Thoracic aorta (tissue), 2 donors: ENCODE measurements at regions not wholly inside any gene's neighbourhood (a gene's known extent, or its start where the extent isn't known, plus 50 kb on each side); places are given as distances from the start of the nearest gene placed in this dataset.

Source experiments
- ATAC-seq: fragments of 150-250 bp; one replicate; pipeline ENCODE4 v1.8.0; 2017; ENCODE audit warnings: low read depth; ENCODE audit not compliant: insufficient number of reproducible peaks, low FRiP score
- DNase-seq: peaks from one replicate; pipeline ENCODE4 v3.0.0-alpha.2; 2020; ENCODE audit warnings: low spot score
- H3K27ac ChIP-seq, 2 donors: fragments of 200-600 bp; sonication (generic); 1 replicate in 1 of 2; 2 replicates in 1 of 2; pipeline ENCODE4 v1.5.1; 2016; ENCODE audit warnings: mild to moderate bottlenecking in 2 of 2, moderate library complexity in 2 of 2
- H3K27me3 ChIP-seq: fragments of 200-600 bp; sonication (generic); replicated peaks from 2 replicates; pipeline ENCODE4 v1.6.0; 2016; ENCODE audit warnings: mild to moderate bottlenecking; ENCODE audit not compliant: insufficient read depth
- H3K36me3 ChIP-seq: fragments of 200-600 bp; sonication (generic); one replicate; pipeline ENCODE4 v1.5.1; 2016
- H3K4me1 ChIP-seq, 2 donors: fragments of 200-600 bp; sonication (generic); 1 replicate in 1 of 2; 2 replicates in 1 of 2; pipeline versions ENCODE4 v1.5.1 to v1.6.0; 2016; ENCODE audit warnings: low read depth in 2 of 2, mild to moderate bottlenecking in 1 of 2; ENCODE audit not compliant: control insufficient read depth in 1 of 2
- H3K4me3 ChIP-seq: fragments of 200-600 bp; sonication (generic); 2 replicates; pipeline ENCODE4 v1.5.1; 2016; ENCODE audit warnings: mild to moderate bottlenecking
- H3K9me3 ChIP-seq: fragments of 200-600 bp; sonication (generic); 2 replicates; pipeline ENCODE4 v1.5.1; 2016
- CTCF ChIP-seq: fragments of 200-600 bp; sonication (generic); IDR thresholded peaks from one replicate; pipeline ENCODE4 v1.5.1; 2019; ENCODE audit warnings: antibody characterized with exemption

- DNase-seq, result no peak
- no peaks in the 10 kb centered on the region for H3K9me3 ChIP-seq
- no peaks in the 10 kb centered on the region for H3K27me3 ChIP-seq
- no peak overlapping the region for H3K4me3 ChIP-seq
- H3K27ac ChIP-seq, result no peak overlapping the region
- H3K4me1 ChIP-seq, result no peaks in the 10 kb centered on the region
- no peaks in the 10 kb centered on the region for H3K36me3 ChIP-seq
- no peak for TF ChIP-seq CTCF
- no peak for ATAC-seq
Observed at GRCh38 chr5:130427222-130427955, 523.1 kb downstream of the CHSY3 start.

- no peak for TF ChIP-seq CTCF
Observed at GRCh38 chr5:130425424-130425823, 521.2 kb downstream of the CHSY3 start.

GRCh38 chr5:130424341-130424740, 520.1 kb downstream of the CHSY3 start:
- no peak for DNase-seq
- Histone ChIP-seq H3K4me1 (no peaks in the 10 kb centered on the region), H3K27ac (no peak overlapping the region), H3K9me3 (no peaks in the 10 kb centered on the region), H3K36me3 (no peaks in the 10 kb centered on the region), H3K4me3 (no peak overlapping the region), H3K27me3 (no peaks in the 10 kb centered on the region)
- no peak for TF ChIP-seq CTCF
- ATAC-seq, result no peak

More at GRCh38 chr5:130425424-130425823, 521.2 kb downstream of the CHSY3 start:
- no peaks in the 10 kb centered on the region for H3K36me3 ChIP-seq
- H3K27me3 ChIP-seq, result no peaks in the 10 kb centered on the region
- ATAC-seq, result no peak
- no peaks in the 10 kb centered on the region for H3K4me1 ChIP-seq
- DNase-seq, result no peak
- no peak overlapping the region for H3K4me3 ChIP-seq
- H3K9me3 ChIP-seq, result no peaks in the 10 kb centered on the region
- H3K27ac ChIP-seq, result no peak overlapping the region

GRCh38 chr5:130402906-130403305, 498.6 kb downstream of the CHSY3 start:
- no peak for DNase-seq
- Histone ChIP-seq H3K36me3 (no peaks in the 10 kb centered on the region), H3K4me3 (no peak overlapping the region), H3K27ac (no peak overlapping the region), H3K4me1 (no peaks in the 10 kb centered on the region), H3K9me3 (no peaks in the 10 kb centered on the region), H3K27me3 (no peaks in the 10 kb centered on the region)
- no peak for ATAC-seq
- TF ChIP-seq CTCF, result no peak

DNA sequence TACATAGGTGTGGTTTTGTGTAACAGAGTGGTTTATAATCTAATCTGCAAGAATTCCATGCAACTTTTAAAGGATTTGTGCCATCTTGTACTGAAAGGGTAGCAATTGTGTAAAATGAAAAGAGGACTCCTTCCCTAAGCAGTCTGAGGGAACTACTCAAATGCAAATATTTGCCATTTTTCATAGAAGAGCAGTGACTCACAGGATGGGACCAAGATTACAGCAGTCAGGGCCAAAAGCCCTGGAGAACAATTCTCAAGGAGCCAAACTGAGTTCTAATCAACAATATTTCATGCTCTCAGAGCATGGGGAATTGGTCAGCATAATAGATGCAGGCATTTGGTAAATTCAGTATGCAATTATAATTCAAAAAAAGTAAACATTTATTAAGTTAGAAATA, 495.8 kb downstream of the CHSY3 start:
- Histone ChIP-seq H3K27me3 (no peaks in the 10 kb centered on the region), H3K4me3 (no peak overlapping the region), H3K4me1 (no peaks in the 10 kb centered on the region), H3K9me3 (no peaks in the 10 kb centered on the region), H3K27ac (no peak overlapping the region), H3K36me3 (no peaks in the 10 kb centered on the region)
- ATAC-seq, result no peak
- no peak for DNase-seq
- no peak for TF ChIP-seq CTCF
